HG03039 (cell line): ENCODE measurements at regions not wholly inside any gene's neighbourhood (a gene's known extent, or its start where the extent isn't known, plus 50 kb on each side); places are given as distances from the start of the nearest gene placed in this dataset.
A peak's percentile ranks its signal among the peaks of the same experiment; 100 is the strongest.
"Not testable (repeated sequence)": the region's sequence is repeated elsewhere in the genome, so short reads cannot be mapped to it uniquely, and the experiment has no call there.

Source experiments
- ATAC-seq: cut with Tn5 transposase; IDR thresholded peaks from one replicate; pipeline ENCODE4 v1.9.1; 2021; ENCODE audit warnings: mild to moderate bottlenecking, moderate library complexity; ENCODE audit not compliant: unreplicated experiment

GRCh38 chr4:145255311-145255710, 74.9 kb upstream of the OTUD4 start:
- ATAC-seq: not testable (repeated sequence)

- ATAC-seq: no peak
Observed at GRCh38 chr4:145252190-145252589, 71.8 kb upstream of the OTUD4 start.

DNA sequence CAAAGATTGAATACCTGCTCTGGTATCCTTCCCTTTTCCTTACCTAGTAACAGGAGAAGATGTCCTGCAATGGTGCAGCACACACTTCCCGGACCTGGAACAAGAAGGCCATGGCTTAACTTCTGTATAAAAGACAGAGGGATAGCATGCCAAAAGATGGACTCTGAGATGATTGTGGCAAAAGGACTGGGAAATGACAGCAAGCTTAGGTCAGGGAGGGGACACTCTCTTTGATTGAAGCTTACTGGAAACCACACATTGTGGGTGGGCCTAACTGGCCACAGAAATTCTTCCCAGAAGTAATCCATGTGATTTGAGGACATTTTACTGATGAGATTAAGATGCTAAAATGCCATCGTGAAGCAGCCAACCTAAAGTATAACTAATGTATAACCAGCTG, 71.0 kb upstream of the OTUD4 start:
- ATAC-seq: no peak

DNA sequence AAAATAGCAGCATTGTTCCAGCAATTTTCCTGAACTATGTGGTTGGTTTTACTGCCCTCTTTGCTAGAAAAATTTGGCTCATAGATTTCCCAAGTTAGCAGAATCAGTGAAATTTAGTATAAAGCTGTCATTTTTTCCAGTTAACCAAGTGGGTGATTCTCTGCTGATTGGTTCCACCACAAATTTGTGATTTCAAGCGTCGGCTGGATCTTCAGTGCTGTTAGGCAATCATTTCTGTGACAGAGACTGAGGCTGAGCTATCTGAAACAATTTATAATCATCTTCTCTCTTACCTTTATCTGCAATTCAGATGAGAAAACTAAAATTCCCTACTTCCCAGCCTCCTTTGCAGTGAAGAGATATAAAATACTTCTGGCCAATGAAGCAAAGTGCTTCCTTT, 68.6 kb upstream of the OTUD4 start:
- no peak for ATAC-seq

- ATAC-seq: no peak
Observed at GRCh38 chr4:145248502-145248901, 68.1 kb upstream of the OTUD4 start.

GRCh38 chr4:145234091-145234706, 53.8 kb upstream of the OTUD4 start:
- peak; percentile 98 for ATAC-seq

GRCh38 chr4:145231906-145232700, 51.7 kb upstream of the OTUD4 start:
- no peak for ATAC-seq

DNA sequence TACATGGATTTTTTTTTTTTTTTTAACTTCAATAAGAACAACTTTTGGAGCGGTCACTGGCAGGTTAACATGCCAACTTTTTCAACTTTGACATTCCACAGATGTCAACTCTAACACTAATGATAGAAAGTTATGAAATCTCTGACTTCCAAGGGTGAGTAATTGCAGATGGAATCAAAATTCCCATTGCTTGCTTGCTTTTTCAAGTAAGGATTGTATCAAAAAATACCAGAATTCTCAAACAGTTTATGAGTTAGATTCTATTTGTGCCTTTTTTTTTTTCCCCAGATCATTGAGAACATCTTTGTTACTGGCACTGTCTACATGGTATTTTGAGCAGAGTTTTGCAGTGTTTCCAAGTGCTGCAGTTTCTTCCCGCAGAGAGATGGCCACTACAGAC, 50.3 kb upstream of the OTUD4 start:
- ATAC-seq: no peak
